ENCODE measurements at regions not wholly inside any gene's neighbourhood (a gene's known extent, or its start where the extent isn't known, plus 50 kb on each side); places are given as distances from the start of the nearest gene placed in this dataset.

GRCh38 chr1:56000424-56000823 is 578.9 kb downstream of the PLPP3 start:
- Histone ChIP-seq H3K36me3 (no peaks in the 10 kb centered on the region), H3K27ac (no peak overlapping the region), H3K9me3 (no peaks in the 10 kb centered on the region), H3K27me3 (replicated peaks; ENCODE audit: insufficient read depth) (no peaks in the 10 kb centered on the region), H3K4me1 (replicated peaks) (no peaks in the 10 kb centered on the region), H3K4me3 (no peak overlapping the region)
- intact Hi-C loops (cut with DNase I): no loop called here
- TF ChIP-seq POLR2A (IDR thresholded peaks at IDR 0.05) (no peak), CTCF (IDR thresholded peaks at IDR 0.05) (no peak), POLR2AphosphoS5 (IDR thresholded peaks at IDR 0.05) (no peak)
- WGBS: 88% methylated on average over 3 of the region's 3 CpGs
- no peak for DNase-seq (ENCODE audit: low spot score)

GRCh38 chr1:55997536-55997935 is 581.8 kb downstream of the PLPP3 start:
- WGBS: 50% methylated on average over 1 of the region's 1 CpG
- H3K4me1 ChIP-seq (replicated peaks): no peaks in the 10 kb centered on the region
- no peaks in the 10 kb centered on the region for H3K36me3 ChIP-seq
- DNase-seq (ENCODE audit: low spot score): no peak
- no peak overlapping the region for H3K27ac ChIP-seq
- intact Hi-C loops (cut with DNase I): no loop called here
- H3K27me3 ChIP-seq (replicated peaks; ENCODE audit: insufficient read depth): no peaks in the 10 kb centered on the region
- no peak overlapping the region for H3K4me3 ChIP-seq
- no peak for TF ChIP-seq CTCF (IDR thresholded peaks at IDR 0.05)
- TF ChIP-seq POLR2A (IDR thresholded peaks at IDR 0.05): no peak
- no peak for TF ChIP-seq POLR2AphosphoS5 (IDR thresholded peaks at IDR 0.05)
- no peaks in the 10 kb centered on the region for H3K9me3 ChIP-seq

- Histone ChIP-seq H3K9me3 (no peaks in the 10 kb centered on the region), H3K4me3 (no peak overlapping the region), H3K36me3 (no peaks in the 10 kb centered on the region), H3K27me3 (replicated peaks; ENCODE audit: insufficient read depth) (no peaks in the 10 kb centered on the region), H3K27ac (no peak overlapping the region), H3K4me1 (replicated peaks) (no peaks in the 10 kb centered on the region)
- no peak for TF ChIP-seq POLR2AphosphoS5 (IDR thresholded peaks at IDR 0.05)
- no peak for TF ChIP-seq POLR2A (IDR thresholded peaks at IDR 0.05)
- no peak for TF ChIP-seq CTCF (IDR thresholded peaks at IDR 0.05)
- intact Hi-C loops (cut with DNase I): no loop called here
- no peak for DNase-seq (ENCODE audit: low spot score)
- WGBS: 81% methylated on average over 8 of the region's 8 CpGs
Measured at GRCh38 chr1:55993646-55994318, 585.6 kb downstream of the PLPP3 start.

GRCh38 chr1:55990007-55990406 is 589.4 kb downstream of the PLPP3 start:
- intact Hi-C loops (cut with DNase I): no loop called here

More at GRCh38 chr1:55990007-55990406, 589.4 kb downstream of the PLPP3 start:
- Histone ChIP-seq H3K4me3 (no peak overlapping the region), H3K4me1 (replicated peaks) (no peaks in the 10 kb centered on the region), H3K27me3 (replicated peaks; ENCODE audit: insufficient read depth) (no peaks in the 10 kb centered on the region), H3K27ac (no peak overlapping the region), H3K36me3 (no peaks in the 10 kb centered on the region), H3K9me3 (no peaks in the 10 kb centered on the region)
- 93% methylated on average over 3 of the region's 3 CpGs for WGBS
- no peak for TF ChIP-seq POLR2AphosphoS5 (IDR thresholded peaks at IDR 0.05)
- TF ChIP-seq CTCF (IDR thresholded peaks at IDR 0.05): no peak
- no peak for TF ChIP-seq POLR2A (IDR thresholded peaks at IDR 0.05)
- DNase-seq (ENCODE audit: low spot score): no peak

Data from prostate gland (tissue), 2 donors.